ENCODE measurements at regions not wholly inside any gene's neighbourhood (a gene's known extent, or its start where the extent isn't known, plus 50 kb on each side); places are given as distances from the start of the nearest gene placed in this dataset.

DNA sequence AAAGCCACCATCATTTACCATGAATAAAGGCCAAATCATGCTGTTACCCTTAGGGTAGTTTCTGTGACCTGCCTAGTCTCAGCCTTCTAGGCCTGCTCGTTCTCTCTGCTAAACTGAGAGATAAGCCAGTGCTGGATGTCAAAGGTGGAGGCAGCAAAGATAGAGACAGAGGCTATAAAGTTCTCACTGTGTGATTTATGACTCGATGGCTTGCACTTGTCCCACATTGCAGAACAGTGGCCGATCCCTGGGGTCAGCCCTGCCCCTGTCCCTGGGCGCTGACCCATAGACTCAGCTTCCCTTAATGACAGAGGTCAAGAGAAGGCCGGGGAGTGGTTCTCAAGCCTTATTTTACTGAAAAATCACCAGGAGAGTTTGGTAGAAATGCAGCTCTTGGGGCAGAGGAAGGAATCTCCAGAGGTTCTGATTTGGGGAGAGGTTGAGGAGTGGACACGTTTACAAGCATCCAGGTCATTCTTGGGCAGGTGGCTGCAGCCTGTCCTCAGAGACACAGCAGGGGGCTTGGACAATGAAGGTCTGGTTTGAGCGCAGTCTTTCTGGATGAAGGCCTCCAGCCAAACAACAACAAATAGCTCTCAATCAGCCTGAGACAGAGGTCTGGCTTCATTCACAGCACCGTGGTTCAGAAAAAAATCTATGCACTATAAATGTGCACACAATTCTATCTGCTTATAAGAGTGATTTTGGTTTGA lies 143.5 kb downstream of the ACKR3 start:
- TF ChIP-seq, protein P1, sequence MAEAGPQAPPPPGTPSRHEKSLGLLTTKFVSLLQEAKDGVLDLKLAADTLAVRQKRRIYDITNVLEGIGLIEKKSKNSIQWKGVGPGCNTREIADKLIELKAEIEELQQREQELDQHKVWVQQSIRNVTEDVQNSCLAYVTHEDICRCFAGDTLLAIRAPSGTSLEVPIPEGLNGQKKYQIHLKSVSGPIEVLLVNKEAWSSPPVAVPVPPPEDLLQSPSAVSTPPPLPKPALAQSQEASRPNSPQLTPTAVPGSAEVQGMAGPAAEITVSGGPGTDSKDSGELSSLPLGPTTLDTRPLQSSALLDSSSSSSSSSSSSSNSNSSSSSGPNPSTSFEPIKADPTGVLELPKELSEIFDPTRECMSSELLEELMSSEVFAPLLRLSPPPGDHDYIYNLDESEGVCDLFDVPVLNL (CRISPR knock-in tag; IDR thresholded peaks at IDR 0.05; ENCODE audit: borderline replicate concordance, low read depth) = no peak
- TF ChIP-seq, protein P2, sequence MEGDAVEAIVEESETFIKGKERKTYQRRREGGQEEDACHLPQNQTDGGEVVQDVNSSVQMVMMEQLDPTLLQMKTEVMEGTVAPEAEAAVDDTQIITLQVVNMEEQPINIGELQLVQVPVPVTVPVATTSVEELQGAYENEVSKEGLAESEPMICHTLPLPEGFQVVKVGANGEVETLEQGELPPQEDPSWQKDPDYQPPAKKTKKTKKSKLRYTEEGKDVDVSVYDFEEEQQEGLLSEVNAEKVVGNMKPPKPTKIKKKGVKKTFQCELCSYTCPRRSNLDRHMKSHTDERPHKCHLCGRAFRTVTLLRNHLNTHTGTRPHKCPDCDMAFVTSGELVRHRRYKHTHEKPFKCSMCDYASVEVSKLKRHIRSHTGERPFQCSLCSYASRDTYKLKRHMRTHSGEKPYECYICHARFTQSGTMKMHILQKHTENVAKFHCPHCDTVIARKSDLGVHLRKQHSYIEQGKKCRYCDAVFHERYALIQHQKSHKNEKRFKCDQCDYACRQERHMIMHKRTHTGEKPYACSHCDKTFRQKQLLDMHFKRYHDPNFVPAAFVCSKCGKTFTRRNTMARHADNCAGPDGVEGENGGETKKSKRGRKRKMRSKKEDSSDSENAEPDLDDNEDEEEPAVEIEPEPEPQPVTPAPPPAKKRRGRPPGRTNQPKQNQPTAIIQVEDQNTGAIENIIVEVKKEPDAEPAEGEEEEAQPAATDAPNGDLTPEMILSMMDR (IDR thresholded peaks at IDR 0.05) = no peak
- TF ChIP-seq ZNF121 (CRISPR knock-in tag; IDR thresholded peaks at IDR 0.05) (no peak), NR1H2 (CRISPR knock-in tag; IDR thresholded peaks at IDR 0.05) (no peak), TCF7 (CRISPR knock-in tag; IDR thresholded peaks at IDR 0.05; ENCODE audit: low read depth) (no peak), RELA (CRISPR knock-in tag; IDR thresholded peaks at IDR 0.05; ENCODE audit: borderline replicate concordance) (no peak)
- TF ChIP-seq, protein P3, sequence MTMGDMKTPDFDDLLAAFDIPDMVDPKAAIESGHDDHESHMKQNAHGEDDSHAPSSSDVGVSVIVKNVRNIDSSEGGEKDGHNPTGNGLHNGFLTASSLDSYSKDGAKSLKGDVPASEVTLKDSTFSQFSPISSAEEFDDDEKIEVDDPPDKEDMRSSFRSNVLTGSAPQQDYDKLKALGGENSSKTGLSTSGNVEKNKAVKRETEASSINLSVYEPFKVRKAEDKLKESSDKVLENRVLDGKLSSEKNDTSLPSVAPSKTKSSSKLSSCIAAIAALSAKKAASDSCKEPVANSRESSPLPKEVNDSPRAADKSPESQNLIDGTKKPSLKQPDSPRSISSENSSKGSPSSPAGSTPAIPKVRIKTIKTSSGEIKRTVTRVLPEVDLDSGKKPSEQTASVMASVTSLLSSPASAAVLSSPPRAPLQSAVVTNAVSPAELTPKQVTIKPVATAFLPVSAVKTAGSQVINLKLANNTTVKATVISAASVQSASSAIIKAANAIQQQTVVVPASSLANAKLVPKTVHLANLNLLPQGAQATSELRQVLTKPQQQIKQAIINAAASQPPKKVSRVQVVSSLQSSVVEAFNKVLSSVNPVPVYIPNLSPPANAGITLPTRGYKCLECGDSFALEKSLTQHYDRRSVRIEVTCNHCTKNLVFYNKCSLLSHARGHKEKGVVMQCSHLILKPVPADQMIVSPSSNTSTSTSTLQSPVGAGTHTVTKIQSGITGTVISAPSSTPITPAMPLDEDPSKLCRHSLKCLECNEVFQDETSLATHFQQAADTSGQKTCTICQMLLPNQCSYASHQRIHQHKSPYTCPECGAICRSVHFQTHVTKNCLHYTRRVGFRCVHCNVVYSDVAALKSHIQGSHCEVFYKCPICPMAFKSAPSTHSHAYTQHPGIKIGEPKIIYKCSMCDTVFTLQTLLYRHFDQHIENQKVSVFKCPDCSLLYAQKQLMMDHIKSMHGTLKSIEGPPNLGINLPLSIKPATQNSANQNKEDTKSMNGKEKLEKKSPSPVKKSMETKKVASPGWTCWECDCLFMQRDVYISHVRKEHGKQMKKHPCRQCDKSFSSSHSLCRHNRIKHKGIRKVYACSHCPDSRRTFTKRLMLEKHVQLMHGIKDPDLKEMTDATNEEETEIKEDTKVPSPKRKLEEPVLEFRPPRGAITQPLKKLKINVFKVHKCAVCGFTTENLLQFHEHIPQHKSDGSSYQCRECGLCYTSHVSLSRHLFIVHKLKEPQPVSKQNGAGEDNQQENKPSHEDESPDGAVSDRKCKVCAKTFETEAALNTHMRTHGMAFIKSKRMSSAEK (CRISPR knock-in tag; IDR thresholded peaks at IDR 0.05; ENCODE audit: borderline replicate concordance) = no peak
- TF ChIP-seq, protein P4, sequence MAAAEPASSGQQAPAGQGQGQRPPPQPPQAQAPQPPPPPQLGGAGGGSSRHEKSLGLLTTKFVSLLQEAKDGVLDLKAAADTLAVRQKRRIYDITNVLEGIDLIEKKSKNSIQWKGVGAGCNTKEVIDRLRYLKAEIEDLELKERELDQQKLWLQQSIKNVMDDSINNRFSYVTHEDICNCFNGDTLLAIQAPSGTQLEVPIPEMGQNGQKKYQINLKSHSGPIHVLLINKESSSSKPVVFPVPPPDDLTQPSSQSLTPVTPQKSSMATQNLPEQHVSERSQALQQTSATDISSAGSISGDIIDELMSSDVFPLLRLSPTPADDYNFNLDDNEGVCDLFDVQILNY (CRISPR knock-in tag; IDR thresholded peaks at IDR 0.05) = no peak
